GM12873 (cell line): ENCODE measurements at regions not wholly inside any gene's neighbourhood (a gene's known extent, or its start where the extent isn't known, plus 50 kb on each side); places are given as distances from the start of the nearest gene placed in this dataset.

ENCODE experiments used
- CTCF ChIP-seq: IDR thresholded peaks from 2 replicates; pipeline ENCODE4 v1.5.1; 2012; ENCODE audit warnings: low read depth, mild to moderate bottlenecking, moderate library complexity, low read length, control low read depth; ENCODE audit not compliant: insufficient read depth; ENCODE audit errors: missing control alignments

GRCh38 chr2:38191516-38191915, 115.6 kb upstream of the CYP1B1 start:
- no peak for TF ChIP-seq CTCF

GRCh38 chr2:38190542-38191218, 114.7 kb upstream of the CYP1B1 start:
- TF ChIP-seq CTCF, result no peak

DNA sequence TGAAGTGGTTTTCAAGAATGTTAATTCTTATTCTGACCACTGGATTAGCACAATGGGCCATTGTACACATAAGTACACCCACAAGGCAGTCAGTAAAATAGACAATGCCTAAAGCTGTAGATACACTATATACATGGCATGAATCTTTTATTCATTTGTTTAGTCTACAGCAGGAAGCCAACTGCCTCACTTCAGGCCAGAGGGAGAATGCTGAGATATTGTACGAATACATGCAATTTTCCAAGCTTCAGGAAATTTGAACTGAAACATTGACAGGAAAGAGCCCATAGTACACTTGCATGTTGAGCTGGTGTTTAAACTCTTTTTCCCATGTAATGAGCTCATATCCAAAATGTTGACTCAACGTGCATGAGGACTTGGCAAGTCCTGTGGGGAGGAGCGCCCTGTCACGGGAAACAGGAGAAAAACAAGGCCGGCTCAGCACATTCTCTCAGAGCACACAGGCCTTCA, 111.6 kb upstream of the CYP1B1 start:
- no peak for TF ChIP-seq CTCF

DNA sequence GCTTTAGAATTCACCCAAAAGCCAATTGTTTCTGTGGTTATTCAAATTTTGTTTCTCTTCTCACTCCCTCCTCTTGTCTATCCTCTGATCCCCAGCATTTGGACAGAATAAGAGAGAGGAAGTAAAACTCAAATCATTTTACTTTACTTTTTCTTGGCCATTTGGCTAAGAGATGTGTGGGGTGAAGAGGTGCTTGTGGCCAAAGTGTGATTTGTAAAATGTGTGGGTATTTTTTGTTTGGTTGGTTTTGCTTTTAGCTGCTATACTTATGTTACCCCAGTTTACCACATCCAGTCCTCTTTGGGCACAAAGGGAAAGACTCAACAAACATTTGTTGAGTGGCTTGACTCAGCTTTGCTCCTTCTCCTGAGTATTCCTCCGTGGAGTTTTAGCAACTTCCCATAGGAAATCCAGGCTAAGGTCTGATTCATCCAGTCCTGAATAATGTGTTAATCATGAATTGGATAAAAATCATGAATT, 109.1 kb upstream of the CYP1B1 start:
- TF ChIP-seq CTCF, result no peak

- TF ChIP-seq CTCF, result no peak
These were observed 106.6 kb upstream of the CYP1B1 start for GRCh38 chr2:38182492-38183003.

DNA sequence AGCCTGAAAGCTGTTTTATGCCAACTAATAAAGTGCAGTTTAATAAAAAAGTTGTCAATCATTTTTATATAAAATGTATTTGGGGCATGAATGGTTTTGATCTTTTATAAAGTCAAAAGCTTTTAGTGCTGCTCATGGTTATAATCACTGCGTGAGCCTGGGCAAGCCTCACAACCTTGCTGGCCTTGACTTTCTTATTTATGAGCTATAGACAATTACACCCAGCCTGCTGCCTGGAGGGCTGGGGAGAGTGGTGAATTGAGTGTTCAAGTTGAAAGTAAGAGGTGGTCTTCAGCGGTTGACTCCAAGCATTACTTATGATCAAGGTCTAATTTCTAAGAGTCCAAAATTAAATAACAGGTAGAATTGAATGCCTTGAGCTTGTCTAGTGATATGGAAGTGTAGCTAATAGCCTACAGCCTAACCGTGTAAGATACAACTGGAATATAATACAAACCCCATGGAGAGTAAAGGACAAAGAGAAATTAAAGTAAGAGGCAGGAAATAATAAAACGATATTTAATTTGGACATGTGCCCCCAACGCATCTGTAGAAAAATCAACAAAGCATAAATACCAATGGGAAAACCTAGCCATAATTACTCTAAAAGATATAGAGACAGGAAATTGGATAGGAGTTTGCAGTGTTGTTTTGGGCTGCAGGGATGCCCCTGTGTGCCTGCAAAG, 106.0 kb upstream of the CYP1B1 start:
- no peak for TF ChIP-seq CTCF

GRCh38 chr2:38180754-38181153, 104.8 kb upstream of the CYP1B1 start:
- TF ChIP-seq CTCF, result no peak
